ENCODE measurements at regions not wholly inside any gene's neighbourhood (a gene's known extent, or its start where the extent isn't known, plus 50 kb on each side); places are given as distances from the start of the nearest gene placed in this dataset.

- no peak for DNase-seq (ENCODE audit: low spot score)
These were observed 71.5 kb upstream of the ELL2 start for GRCh38 chr5:96033116-96033515.

- DNase-seq (ENCODE audit: low spot score): no peak
These were observed 70.2 kb upstream of the ELL2 start for GRCh38 chr5:96031811-96032261.

- no peak for DNase-seq (ENCODE audit: low spot score)
These were observed 69.5 kb upstream of the ELL2 start for GRCh38 chr5:96031180-96031579.

GRCh38 chr5:96026406-96027041, 64.9 kb upstream of the ELL2 start:
- DNase-seq (ENCODE audit: low spot score): no peak

- DNase-seq (ENCODE audit: low spot score): no peak
These were observed 63.2 kb upstream of the ELL2 start for GRCh38 chr5:96024683-96025475.

- DNase-seq (ENCODE audit: low spot score): no peak
These were observed 61.9 kb upstream of the ELL2 start for GRCh38 chr5:96023518-96023917.

GRCh38 chr5:96022971-96023370, 61.3 kb upstream of the ELL2 start:
- DNase-seq (ENCODE audit: low spot score): no peak

GRCh38 chr5:96017951-96018350, 56.3 kb upstream of the ELL2 start:
- DNase-seq (ENCODE audit: low spot score): no peak

GRCh38 chr5:96016216-96016615, 54.6 kb upstream of the ELL2 start:
- DNase-seq (ENCODE audit: low spot score): no peak

GRCh38 chr5:96015709-96016108, 54.1 kb upstream of the ELL2 start:
- DNase-seq (ENCODE audit: low spot score): no peak

- DNase-seq (ENCODE audit: low spot score): no peak
These were observed 52.7 kb upstream of the ELL2 start for GRCh38 chr5:96014395-96014794.

- DNase-seq (ENCODE audit: low spot score): no peak
These were observed 51.6 kb upstream of the ELL2 start for GRCh38 chr5:96013254-96013653.

- no peak for DNase-seq (ENCODE audit: low spot score)
These were observed 50.7 kb upstream of the ELL2 start for GRCh38 chr5:96012399-96012798.
